Fibroblast of lung (primary cell): ENCODE measurements at regions not wholly inside any gene's neighbourhood (a gene's known extent, or its start where the extent isn't known, plus 50 kb on each side); places are given as distances from the start of the nearest gene placed in this dataset.

Experiments
- CTCF ChIP-seq, 2 donors: IDR thresholded peaks in 1 of 2; conservative IDR thresholded peaks in 1 of 2; 1 replicate in 1 of 2; 2 replicates in 1 of 2; pipeline ENCODE4 v1.5.1; 2011 to 2012; ENCODE audit warnings: low read length in 2 of 2, control low read depth in 1 of 2, inconsistent platforms in 1 of 2, low read depth in 1 of 2, mild to moderate bottlenecking in 1 of 2
- EZH2 ChIP-seq: IDR thresholded peaks from 2 replicates; pipeline ENCODE4 v1.5.1; 2012; ENCODE audit warnings: low read length, control low read depth, mild to moderate bottlenecking; ENCODE audit errors: missing control alignments

- TF ChIP-seq CTCF (conservative IDR thresholded peaks at IDR 0.05 in 1 of 2, IDR thresholded peaks at IDR 0.05 in 1 of 2; ENCODE audit: low read depth in 1 of 2, low read length in 2 of 2) (no peak), EZH2 (no peak)
Measured at GRCh38 chr12:102562836-102563425, 82.6 kb upstream of the IGF1 start.
